ENCODE measurements at regions not wholly inside any gene's neighbourhood (a gene's known extent, or its start where the extent isn't known, plus 50 kb on each side); places are given as distances from the start of the nearest gene placed in this dataset.
"Not testable (repeated sequence)": the region's sequence is repeated elsewhere in the genome, so short reads cannot be mapped to it uniquely, and the experiment has no call there.

DNA sequence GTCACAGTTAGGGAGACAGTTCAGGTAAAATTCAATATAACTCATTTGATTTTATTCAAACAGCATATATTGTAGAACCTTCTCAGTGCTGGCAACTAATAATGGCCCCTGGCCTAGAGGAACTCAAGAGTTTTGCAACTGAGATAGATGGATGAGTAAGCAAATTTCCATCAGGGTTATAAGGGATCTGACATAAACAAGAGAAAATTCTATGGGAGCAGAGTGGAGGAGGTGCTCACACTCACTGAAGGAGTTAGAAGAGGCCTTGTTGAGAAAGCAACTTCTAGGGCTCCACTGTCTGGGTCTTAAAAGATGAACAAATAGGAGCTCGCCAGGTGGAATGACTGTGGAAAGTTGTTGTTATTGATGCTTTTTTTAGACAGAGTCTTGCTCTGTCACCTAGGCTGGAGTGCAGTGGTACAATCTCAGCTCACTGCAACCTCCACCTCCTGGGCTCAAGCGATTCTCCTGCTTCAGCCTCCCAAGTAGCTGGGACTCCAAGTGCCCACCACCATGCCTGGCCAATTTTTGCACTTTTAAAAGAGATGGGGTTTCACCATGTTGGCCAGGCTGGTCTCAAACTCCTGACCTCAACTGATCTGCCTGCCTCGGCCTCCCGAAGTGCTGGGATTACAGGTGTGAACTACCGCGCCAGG, 81.2 kb upstream of the EED start:
- POLR2A ChIA-PET; DNase-seq; H3K27ac Mint-ChIP-seq; H3K4me3 Mint-ChIP-seq; H3K27me3 Mint-ChIP-seq; H3K36me3 Mint-ChIP-seq (ENCODE audit: low read depth); H3K9me3 Mint-ChIP-seq: not testable (repeated sequence)
- CTCF ChIA-PET: interaction anchor here (0.7 to 2.6 kb wide), 5 partner anchors 12 to 30 kb away, joined by 3 to 7 read pairs (median 3); no protein-coding TSS in a partner anchor
- peaks cover 13% of the 10 kb centered on the region for H3K4me1 Mint-ChIP-seq

DNA sequence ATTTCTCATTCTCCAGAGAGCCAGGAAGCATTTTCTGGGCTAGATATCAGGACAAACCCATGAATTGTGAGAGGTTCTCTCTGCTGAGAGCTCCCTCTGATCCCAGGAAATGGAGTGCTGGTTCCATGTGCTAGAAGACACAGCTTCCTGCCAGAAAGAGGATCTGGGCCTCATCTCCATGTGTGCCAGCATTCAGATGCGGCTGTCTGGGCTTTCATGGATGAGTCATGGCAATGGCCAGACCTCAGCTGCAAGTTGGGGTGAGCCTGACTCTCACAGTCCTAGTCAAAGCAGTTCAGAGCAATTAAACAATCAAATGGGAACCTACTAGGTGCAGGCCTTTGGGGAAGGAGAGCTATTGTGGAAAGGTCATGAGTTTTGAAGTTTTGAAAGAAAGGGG, 82.3 kb upstream of the EED start:
- no peak overlapping the region for H3K27ac Mint-ChIP-seq
- CTCF ChIA-PET: interaction anchor here (1.0 to 7.1 kb wide), 6 partner anchors 9 to 32 kb away, joined by 3 to 52 read pairs (median 3); no protein-coding TSS in a partner anchor
- H3K36me3 Mint-ChIP-seq (ENCODE audit: low read depth): peaks cover 3% of the 10 kb centered on the region
- DNase-seq: no peak
- H3K4me1 Mint-ChIP-seq: peaks cover 23% of the 10 kb centered on the region
- H3K4me3 Mint-ChIP-seq: no peak overlapping the region
- POLR2A ChIA-PET: no interaction called here
- H3K27me3 Mint-ChIP-seq: peaks cover 8% of the 10 kb centered on the region
- H3K9me3 Mint-ChIP-seq: peaks cover 4% of the 10 kb centered on the region

DNA sequence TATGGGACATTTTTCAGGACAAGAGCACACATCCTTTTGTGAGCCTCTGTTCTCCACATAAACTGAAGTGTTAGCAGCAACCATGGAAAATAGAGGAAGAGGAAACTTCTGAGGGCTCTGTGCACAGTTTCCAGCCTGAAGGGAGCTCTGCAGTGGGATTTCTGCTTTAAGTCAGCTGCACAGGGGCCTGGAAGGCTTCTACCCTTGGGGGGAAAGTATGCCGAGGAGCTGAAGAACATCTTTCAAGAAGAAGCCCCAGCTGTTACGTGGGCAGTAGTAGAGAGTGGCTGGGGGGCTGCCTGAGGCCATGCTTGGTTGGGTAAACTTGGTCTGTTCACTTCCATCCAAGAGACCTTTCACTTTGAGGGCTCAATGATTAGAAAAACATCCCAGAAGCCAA, 82.7 kb upstream of the EED start:
- ChIA-PET POLR2A (no interaction called here), CTCF (interaction anchor here (1.1 to 7.1 kb wide), 5 partner anchors 8 to 32 kb away, joined by 3 to 52 read pairs (median 3); no protein-coding TSS in a partner anchor)
- Mint-ChIP-seq H3K9me3 (peaks cover 4% of the 10 kb centered on the region), H3K27me3 (peaks cover 8% of the 10 kb centered on the region), H3K36me3 (ENCODE audit: low read depth) (peaks cover 3% of the 10 kb centered on the region), H3K4me1 (peaks cover 23% of the 10 kb centered on the region), H3K4me3 (no peak overlapping the region), H3K27ac (no peak overlapping the region)
- no peak for DNase-seq

DNA sequence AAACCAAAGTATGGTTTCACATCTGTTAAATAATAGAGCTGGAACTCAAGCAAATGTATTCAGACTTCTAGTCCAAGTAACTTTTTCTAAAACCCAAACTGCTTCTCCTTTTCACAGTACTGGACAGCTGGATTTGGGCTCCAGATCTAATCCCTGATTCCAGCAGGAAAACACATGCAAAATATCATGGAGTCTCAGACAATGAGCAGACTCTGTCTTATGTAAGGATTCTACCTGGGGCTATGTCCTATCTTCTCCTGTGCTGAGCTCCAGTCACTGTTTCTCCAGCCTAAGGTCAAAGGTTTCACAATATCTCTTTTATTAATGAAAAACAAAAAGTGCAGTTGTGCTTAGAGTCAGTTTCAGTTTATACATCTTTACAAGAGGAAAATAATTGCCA, 83.2 kb upstream of the EED start:
- Mint-ChIP-seq H3K4me3 (no peak overlapping the region), H3K4me1 (peaks cover 26% of the 10 kb centered on the region), H3K27me3 (peaks cover 8% of the 10 kb centered on the region), H3K9me3 (peaks cover 4% of the 10 kb centered on the region), H3K27ac (no peak overlapping the region), H3K36me3 (ENCODE audit: low read depth) (peaks cover 3% of the 10 kb centered on the region)
- ChIA-PET POLR2A (no interaction called here), CTCF (interaction anchor here (1.1 to 7.1 kb wide), 5 partner anchors 13 to 41 kb away, joined by 3 to 52 read pairs (median 4); no protein-coding TSS in a partner anchor)
- DNase-seq: no peak

DNA sequence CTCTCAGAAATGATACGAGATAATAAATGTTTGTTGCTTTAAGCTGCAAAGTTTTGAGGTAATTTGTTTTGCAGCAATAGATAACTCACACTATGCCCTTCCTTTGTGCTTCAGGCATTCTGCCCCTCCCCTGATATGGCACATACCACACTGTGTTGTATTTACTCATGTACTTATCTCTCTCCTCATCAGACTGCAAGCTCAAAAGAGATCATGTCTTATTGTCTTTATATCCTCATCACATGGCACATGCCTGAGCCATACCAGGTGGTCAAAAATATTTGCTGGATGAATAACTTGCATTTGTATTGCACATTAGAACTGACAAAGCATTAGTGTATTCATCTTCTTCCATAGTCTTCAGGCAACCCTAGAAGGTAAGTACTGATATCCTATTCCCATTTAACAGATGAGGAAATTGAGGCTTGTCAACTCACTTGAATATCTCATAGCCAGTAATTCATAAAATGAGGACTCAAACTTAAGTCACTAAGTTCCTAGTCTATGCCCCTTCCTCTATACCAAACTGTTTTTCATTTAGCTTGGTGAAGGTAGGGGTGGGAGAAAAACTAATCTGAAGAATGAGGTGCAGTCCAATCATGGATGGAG, 83.9 kb upstream of the EED start:
- DNase-seq: no peak
- Mint-ChIP-seq H3K4me3 (no peak overlapping the region), H3K4me1 (peaks cover 26% of the 10 kb centered on the region), H3K27me3 (peaks cover 8% of the 10 kb centered on the region), H3K9me3 (peaks cover 4% of the 10 kb centered on the region), H3K36me3 (ENCODE audit: low read depth) (peaks cover 3% of the 10 kb centered on the region), H3K27ac (no peak overlapping the region)
- ChIA-PET POLR2A (no interaction called here), CTCF (interaction anchor here (0.6 to 7.1 kb wide), 8 partner anchors 11 to 49 kb away, joined by 3 to 52 read pairs (median 4); no protein-coding TSS in a partner anchor)

DNA sequence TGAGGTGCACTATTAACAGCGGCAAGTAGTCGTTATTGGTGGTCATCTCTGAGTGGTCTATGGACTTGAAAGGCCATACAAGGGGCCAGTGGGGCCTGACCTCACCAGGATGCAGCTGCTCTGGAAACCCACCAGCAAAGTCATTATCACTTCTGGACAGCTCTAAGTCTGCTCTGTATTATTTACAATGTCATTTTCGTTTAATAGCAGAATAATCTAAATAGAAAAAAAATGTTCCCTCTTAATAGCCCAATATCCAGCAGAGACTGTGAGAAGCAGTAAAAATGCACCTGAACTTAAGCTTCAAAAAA, 85.0 kb upstream of the EED start:
- Mint-ChIP-seq H3K4me1 (peaks cover 26% of the 10 kb centered on the region), H3K27ac (no peak overlapping the region), H3K27me3 (peaks cover 2% of the 10 kb centered on the region), H3K36me3 (ENCODE audit: low read depth) (peaks cover 3% of the 10 kb centered on the region), H3K4me3 (no peak overlapping the region), H3K9me3 (peaks cover 4% of the 10 kb centered on the region)
- ChIA-PET CTCF (interaction anchor here (1.5 to 7.1 kb wide), 2 partner anchors 11 to 12 kb away, joined by 5 to 52 read pairs; no protein-coding TSS in a partner anchor), POLR2A (no interaction called here)
- DNase-seq: no peak

DNA sequence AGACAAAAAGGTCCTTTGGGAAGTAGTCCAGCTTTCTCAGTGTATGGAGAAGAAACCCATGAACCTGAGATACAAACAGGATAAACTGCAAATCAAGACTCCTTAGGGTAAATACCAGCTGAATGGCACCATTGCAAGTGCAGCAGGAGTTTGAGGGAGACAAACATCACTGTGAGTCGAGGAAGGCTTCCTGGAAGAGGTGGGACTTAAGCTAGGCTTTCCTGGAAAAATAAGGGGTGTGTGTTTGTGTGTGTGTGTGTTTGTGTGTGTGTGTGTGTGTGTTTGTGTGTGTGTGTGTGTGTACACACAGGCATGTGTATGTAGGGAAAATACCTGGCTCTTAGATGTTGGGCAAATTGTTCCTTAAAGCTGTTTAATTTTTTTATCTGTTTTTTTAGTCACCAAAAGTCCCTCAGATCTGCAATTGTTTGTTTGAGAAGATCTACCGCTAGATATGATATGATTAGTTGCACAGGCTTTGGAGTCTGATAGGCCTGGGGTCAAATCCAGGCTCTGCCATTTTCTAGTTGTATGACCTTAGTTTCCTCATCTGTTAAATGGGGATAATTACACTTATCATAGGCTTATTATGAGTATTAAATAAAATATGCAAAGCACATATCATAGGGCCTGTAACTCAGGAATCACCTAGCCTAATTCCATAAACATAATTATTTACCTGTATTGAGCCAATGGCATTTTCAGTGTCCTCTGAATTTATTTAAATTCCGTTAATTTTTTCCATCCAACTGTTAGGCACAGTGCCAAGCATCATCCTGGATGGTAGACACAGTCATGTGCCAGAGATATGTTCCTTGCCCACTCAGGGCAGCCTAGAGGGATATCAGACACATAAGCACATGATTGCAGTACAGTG, 85.6 kb upstream of the EED start:
- ChIA-PET POLR2A (no interaction called here), CTCF (interaction anchor here (1.1 to 7.1 kb wide), 4 partner anchors 10 to 14 kb away, joined by 3 to 52 read pairs (median 4); no protein-coding TSS in a partner anchor)
- Mint-ChIP-seq H3K4me1 (peaks cover 26% of the 10 kb centered on the region), H3K36me3 (ENCODE audit: low read depth) (peaks cover 3% of the 10 kb centered on the region), H3K9me3 (peaks cover 4% of the 10 kb centered on the region), H3K27me3 (no peaks in the 10 kb centered on the region), H3K4me3 (no peak overlapping the region), H3K27ac (peak overlapping the region; percentile 28)
- no peak for DNase-seq

DNA sequence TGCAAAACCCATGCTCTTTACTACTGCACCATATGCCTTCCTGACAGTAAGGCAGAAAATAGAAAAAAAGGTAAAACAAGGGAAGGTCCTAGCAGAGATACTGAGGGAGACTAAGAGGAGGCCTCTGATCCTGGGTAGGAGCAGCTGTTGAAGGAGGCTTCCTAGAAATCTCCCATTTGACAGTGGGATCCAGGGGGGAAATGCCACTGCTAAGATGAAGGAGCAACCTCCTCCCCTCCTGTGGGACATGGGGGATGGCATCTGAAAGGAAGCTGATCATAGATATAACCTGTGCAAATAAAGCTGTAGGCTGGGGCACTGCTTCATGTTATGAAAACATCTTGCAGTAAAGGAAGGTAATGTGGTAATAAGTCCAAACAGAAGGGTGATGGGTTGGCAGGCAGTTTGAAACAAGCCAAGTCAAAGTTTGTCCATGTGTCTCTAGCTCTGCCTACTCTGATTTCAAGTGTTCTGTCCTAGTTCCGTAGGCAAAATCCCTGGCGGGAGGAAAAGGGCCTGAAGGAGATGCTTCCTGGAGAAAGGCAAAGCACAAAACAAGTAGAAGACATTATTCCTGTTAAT, 86.7 kb upstream of the EED start:
- H3K4me1 Mint-ChIP-seq: peaks cover 28% of the 10 kb centered on the region
- ChIA-PET CTCF (interaction anchor here (1.1 to 7.1 kb wide), 4 partner anchors 9 to 912 kb away, joined by 3 to 52 read pairs (median 4); no protein-coding TSS in a partner anchor), POLR2A (no interaction called here)
- H3K9me3 Mint-ChIP-seq: peaks cover 4% of the 10 kb centered on the region
- no peak for DNase-seq
- peaks cover 3% of the 10 kb centered on the region for H3K36me3 Mint-ChIP-seq (ENCODE audit: low read depth)
- H3K4me3 Mint-ChIP-seq: no peak overlapping the region
- H3K27ac Mint-ChIP-seq: peak overlapping the region; percentile 2
- no peaks in the 10 kb centered on the region for H3K27me3 Mint-ChIP-seq

DNA sequence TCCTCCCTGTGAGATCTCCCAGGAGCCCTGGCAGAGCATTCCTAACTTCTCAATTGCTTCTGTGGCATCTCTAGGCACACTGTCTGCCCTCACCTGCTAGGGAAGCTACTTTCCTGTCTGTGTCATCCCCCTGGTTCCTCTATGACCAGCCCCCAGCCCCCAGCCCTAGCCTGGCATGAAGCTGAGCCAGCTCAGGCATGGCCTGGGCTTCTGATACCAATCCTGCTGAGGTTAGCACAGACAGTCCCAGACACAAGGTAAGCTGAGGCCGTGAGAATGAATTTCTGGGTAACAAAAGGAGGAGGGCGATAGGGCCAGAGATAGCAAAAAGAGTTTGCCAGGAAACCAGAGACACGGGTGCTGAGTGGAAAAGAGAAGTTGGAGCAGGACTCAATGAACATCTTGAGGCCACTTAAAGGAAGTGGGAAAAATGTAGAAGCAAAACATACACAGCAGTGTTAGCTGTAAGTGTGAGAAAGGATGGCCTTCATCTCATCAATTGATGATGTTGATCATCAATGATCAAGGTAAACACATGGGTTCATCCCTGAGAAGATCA, 87.6 kb upstream of the PICALM start:
- Mint-ChIP-seq H3K27ac (no peak overlapping the region), H3K4me3 (no peak overlapping the region), H3K4me1 (peaks cover 40% of the 10 kb centered on the region), H3K9me3 (peaks cover 4% of the 10 kb centered on the region), H3K36me3 (ENCODE audit: low read depth) (peaks cover 3% of the 10 kb centered on the region), H3K27me3 (no peaks in the 10 kb centered on the region)
- DNase-seq: no peak
- POLR2A ChIA-PET: no interaction called here
- CTCF ChIA-PET: interaction anchor here (0.6 to 7.1 kb wide), 6 partner anchors 8 to 914 kb away, joined by 3 to 52 read pairs (median 4); no protein-coding TSS in a partner anchor

DNA sequence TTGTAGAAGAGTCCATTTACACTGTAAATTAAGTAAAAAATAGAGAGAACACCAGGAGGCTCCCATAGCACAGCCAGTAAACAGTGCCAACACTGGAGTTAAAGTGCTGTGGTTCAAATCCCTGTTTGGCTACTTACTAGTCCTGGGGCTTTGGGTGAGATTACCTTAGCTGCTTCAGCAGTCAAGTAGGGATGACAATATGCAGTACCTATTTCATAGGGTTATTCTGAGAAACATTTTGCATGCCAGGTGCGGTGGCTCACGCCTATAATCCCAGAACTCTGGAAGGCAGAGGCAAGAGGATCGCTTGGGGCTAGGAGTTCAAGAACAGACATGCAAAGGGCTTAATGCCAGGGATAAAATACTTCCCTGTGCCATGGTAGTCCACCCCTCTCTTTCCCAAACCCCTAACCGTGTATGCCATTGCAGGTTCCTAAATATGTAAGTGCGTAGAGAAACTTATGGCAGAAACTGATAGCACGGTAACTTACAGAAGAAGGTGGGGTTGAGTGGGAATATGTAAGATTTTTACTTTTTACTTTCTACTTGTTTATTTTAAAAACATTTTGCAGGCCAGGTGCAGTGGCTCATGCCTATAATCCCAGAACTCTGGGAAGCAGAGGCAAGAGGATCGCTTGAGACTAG, 86.4 kb upstream of the PICALM start:
- DNase-seq: no peak
- Mint-ChIP-seq H3K9me3 (no peaks in the 10 kb centered on the region), H3K4me3 (no peak overlapping the region), H3K27ac (no peak overlapping the region), H3K4me1 (peaks cover 47% of the 10 kb centered on the region), H3K36me3 (ENCODE audit: low read depth) (no peaks in the 10 kb centered on the region), H3K27me3 (no peaks in the 10 kb centered on the region)
- CTCF ChIA-PET: no interaction called here
- POLR2A ChIA-PET: no interaction called here

DNA sequence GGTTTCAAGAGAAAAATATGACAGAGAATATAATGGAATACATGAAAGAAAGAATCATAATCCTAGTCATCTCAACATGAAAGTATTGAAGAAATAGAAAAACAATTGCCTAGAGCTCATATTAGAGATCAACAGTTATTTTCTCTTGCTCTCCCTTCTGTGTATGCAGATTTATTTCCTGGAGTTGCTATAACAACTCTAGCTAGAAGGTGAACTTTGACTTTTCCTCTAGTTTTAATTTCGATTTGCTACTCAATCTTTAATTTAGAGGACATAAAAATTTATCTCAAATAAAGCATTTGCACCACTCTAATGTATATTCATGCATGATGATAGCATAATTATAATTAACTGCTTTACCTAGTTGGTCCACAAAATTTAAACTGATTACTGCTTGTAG, 84.6 kb upstream of the PICALM start:
- POLR2A ChIA-PET: no interaction called here
- no peak overlapping the region for H3K27ac Mint-ChIP-seq
- CTCF ChIA-PET: interaction anchor here (1.1 to 1.2 kb wide), 2 partner anchors 9 to 13 kb away, joined by 3 read pairs; no protein-coding TSS in a partner anchor
- DNase-seq: no peak
- H3K4me1 Mint-ChIP-seq: peaks cover 37% of the 10 kb centered on the region
- no peaks in the 10 kb centered on the region for H3K36me3 Mint-ChIP-seq (ENCODE audit: low read depth)
- H3K9me3 Mint-ChIP-seq: no peaks in the 10 kb centered on the region
- H3K4me3 Mint-ChIP-seq: no peak overlapping the region
- H3K27me3 Mint-ChIP-seq: no peaks in the 10 kb centered on the region

DNA sequence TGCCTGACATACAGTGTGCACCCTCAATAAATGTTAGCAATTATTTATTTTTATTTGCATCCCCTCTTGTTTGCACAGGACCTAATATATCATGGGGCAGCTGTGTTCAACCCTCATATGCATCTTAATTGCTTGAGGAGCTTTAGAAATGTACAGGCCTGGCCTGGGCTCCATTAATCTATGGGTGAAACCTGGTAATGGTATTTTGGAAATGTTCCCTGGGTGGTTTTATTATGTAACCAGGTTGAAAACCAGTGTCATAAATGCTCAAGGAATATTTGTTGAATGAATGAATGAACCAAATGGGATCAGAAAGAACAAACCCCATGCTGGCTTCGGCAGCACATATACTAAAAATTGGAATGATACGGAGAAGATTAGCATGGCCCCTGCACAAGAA, 84.0 kb upstream of the PICALM start:
- Mint-ChIP-seq H3K9me3 (no peaks in the 10 kb centered on the region), H3K27ac (no peak overlapping the region), H3K36me3 (ENCODE audit: low read depth) (no peaks in the 10 kb centered on the region), H3K4me3 (no peak overlapping the region), H3K27me3 (no peaks in the 10 kb centered on the region), H3K4me1 (peaks cover 31% of the 10 kb centered on the region)
- DNase-seq: no peak
- ChIA-PET CTCF (interaction anchor here (1.1 to 1.2 kb wide), 2 partner anchors 9 to 13 kb away, joined by 3 read pairs; no protein-coding TSS in a partner anchor), POLR2A (no interaction called here)
